Endothelial cell of umbilical vein (primary cell): ENCODE measurements at regions not wholly inside any gene's neighbourhood (a gene's known extent, or its start where the extent isn't known, plus 50 kb on each side); places are given as distances from the start of the nearest gene placed in this dataset.

Experiments
- BruUV-seq: library from RNA; stranded (reverse); fragments of 400-500 nt; replicated peaks from 2 replicates; lab custom pipeline; 2021; lab: Mats Ljungman, UMichigan
- CTCF ChIA-PET: fragments of 300-600, 350-600 bp; sonication (Branson Sonifier 250); formaldehyde crosslinking; loops from one replicate; lab custom pipeline; 2021; ENCODE audit warnings: antibody characterized with exemption, inconsistent platforms; lab: Charles Lee
- POLR2A ChIA-PET: fragments of 300-600, 350-600 bp; sonication (Branson Sonifier 250); formaldehyde crosslinking; loops from one replicate; lab custom pipeline; 2021; ENCODE audit warnings: antibody characterized with exemption, inconsistent platforms; lab: Charles Lee
- DNase-seq: peaks from one replicate; pipeline ENCODE4 v3.0.0-alpha.2; 2011; ENCODE audit warnings: low read depth, low spot score
- FAIRE-seq: peaks from 2 replicates; lab custom pipeline; 2011; peaks lifted over from hg19 to GRCh38; lab: Jason Lieb, UNC
- H2AFZ ChIP-seq: 2 replicates; pipeline ENCODE4 v1.6.0; 2012; ENCODE audit warnings: low read depth, low read length, control low read depth, inconsistent platforms
- H3K27ac ChIP-seq: 2 replicates; pipeline ENCODE4 v1.5.1; 2011; ENCODE audit warnings: low read depth, mild to moderate bottlenecking, control low read depth, low read length, moderate library complexity; ENCODE audit not compliant: insufficient read depth
- H3K27me3 ChIP-seq, 2 experiments: 2 replicates each; pipeline versions ENCODE4 v1.6.0 to v1.6.1; 2011; ENCODE audit warnings: low read length in 2 of 2, mixed read lengths in 1 of 2; ENCODE audit not compliant: control insufficient read depth in 2 of 2, insufficient read depth in 2 of 2
- H3K36me3 ChIP-seq, 2 experiments: 2 replicates in 1 of 2; 3 replicates in 1 of 2; pipeline ENCODE4 v1.5.1; 2011; ENCODE audit warnings: low read length in 2 of 2, mild to moderate bottlenecking in 1 of 2, moderate library complexity in 1 of 2; ENCODE audit not compliant: control insufficient read depth in 2 of 2, insufficient read depth in 2 of 2; ENCODE audit errors: extremely low read depth in 1 of 2
- H3K4me1 ChIP-seq: 3 replicates; pipeline ENCODE4 v1.5.1; 2011; ENCODE audit warnings: mild to moderate bottlenecking, low read length; ENCODE audit not compliant: control insufficient read depth, insufficient read depth; ENCODE audit errors: extremely low read depth
- H3K4me2 ChIP-seq: 2 replicates; pipeline ENCODE4 v1.6.1; 2011; ENCODE audit warnings: low read length, control low read depth, mixed read lengths; ENCODE audit not compliant: insufficient read depth
- H3K4me3 ChIP-seq, 3 experiments: fragments of 200-600 bp in 1 of 3; sonication (generic), shearing (Covaris generic) in 1 of 3; replicated peaks in 1 of 3; 2 replicates each; pipeline ENCODE4 v1.5.1; 2011 to 2016; ENCODE audit warnings: control low read depth in 3 of 3, low read length in 3 of 3, mild to moderate bottlenecking in 2 of 3, inconsistent platforms in 1 of 3, low read depth in 1 of 3, moderate library complexity in 1 of 3; ENCODE audit not compliant: insufficient read depth in 1 of 3
- H3K79me2 ChIP-seq: 2 replicates; pipeline ENCODE4 v1.6.0; 2012; ENCODE audit warnings: low read length, inconsistent platforms; ENCODE audit not compliant: control insufficient read depth, insufficient read depth
- H3K9ac ChIP-seq: replicated peaks from 2 replicates; pipeline ENCODE3; 2011; ENCODE audit warnings: low read length, control low read depth; ENCODE audit not compliant: insufficient read depth; ENCODE audit errors: extremely low read depth
- H3K9me1 ChIP-seq: replicated peaks from 3 replicates; pipeline ENCODE4 v1.6.0; 2011; ENCODE audit warnings: mild to moderate bottlenecking, low read length; ENCODE audit not compliant: control insufficient read depth, insufficient read depth; ENCODE audit errors: extremely low read depth
- H3K9me3 ChIP-seq: replicated peaks from 2 replicates; pipeline ENCODE4 v1.5.1; 2012; ENCODE audit warnings: low read length, inconsistent platforms; ENCODE audit not compliant: control insufficient read depth, insufficient read depth
- H4K20me1 ChIP-seq: replicated peaks from 2 replicates; pipeline ENCODE3; 2011; ENCODE audit warnings: mild to moderate bottlenecking, low read length; ENCODE audit not compliant: control insufficient read depth, insufficient read depth; ENCODE audit errors: extremely low read depth
- CTCF ChIP-seq, 2 donors: IDR thresholded peaks; 1 replicate in 1 of 2; 2 replicates in 1 of 2; pipeline ENCODE4 v1.5.1; 2011; ENCODE audit warnings: low read length in 2 of 2, mild to moderate bottlenecking in 2 of 2, moderate library complexity in 2 of 2, control low read depth in 1 of 2, inconsistent platforms in 1 of 2, low read depth in 1 of 2; ENCODE audit not compliant: insufficient read depth in 1 of 2; ENCODE audit errors: extremely low read depth in 1 of 2
- EZH2 ChIP-seq: IDR thresholded peaks from 2 replicates; pipeline ENCODE4 v1.6.1; 2012; ENCODE audit warnings: borderline replicate concordance, low read depth, mild to moderate bottlenecking, moderate library complexity, low read length, inconsistent platforms; ENCODE audit not compliant: severe bottlenecking
- FOS ChIP-seq: IDR thresholded peaks from 2 replicates; pipeline ENCODE4 v1.6.1; 2011; ENCODE audit warnings: mild to moderate bottlenecking, low read length, moderate library complexity, borderline replicate concordance; ENCODE audit not compliant: insufficient read depth
- GATA2 ChIP-seq: IDR thresholded peaks from 2 replicates; pipeline ENCODE4 v1.7.0; 2011; ENCODE audit warnings: low read depth, mild to moderate bottlenecking, moderate library complexity, mixed read lengths, low read length; ENCODE audit not compliant: insufficient read length, insufficient read depth
- JUN ChIP-seq: IDR thresholded peaks from 2 replicates; pipeline ENCODE4 v1.6.1; 2011; ENCODE audit warnings: borderline replicate concordance, low read depth; ENCODE audit not compliant: insufficient read length, insufficient read depth
- MAX ChIP-seq: IDR thresholded peaks from 2 replicates; pipeline ENCODE4 v1.6.1; 2011; ENCODE audit not compliant: insufficient read depth, insufficient read length
- MYC ChIP-seq: IDR thresholded peaks from one replicate; pipeline ENCODE4 v1.6.1; 2011; ENCODE audit warnings: mild to moderate bottlenecking, low read depth, low read length
- POLR2A ChIP-seq: IDR thresholded peaks from 2 replicates; pipeline ENCODE4 v1.6.1; 2012; ENCODE audit warnings: low read depth, mild to moderate bottlenecking, control low read depth, low read length
- dilution Hi-C: fragments of 300-500 bp; cut with MboI; formaldehyde crosslinking; loops from one replicate; pipeline ENCODE4 v1.15.0; 2019; ENCODE audit warnings: low sequenced_read_pairs; ENCODE audit not compliant: extremely low pct_ligation_motif_present
- intact Hi-C: fragments of 100-400 bp; cut with micrococcal nuclease; formaldehyde crosslinking; loops from one replicate; pipeline ENCODE4 v1.10.0; 2022

GRCh38 chr11:92492372-92492771 is 267.8 kb downstream of the FAT3 start:
- Histone ChIP-seq H3K9me3 (no peaks in the 10 kb centered on the region), H3K27ac (no peak overlapping the region), H3K4me3 (no peak overlapping the region), H3K4me2 (no peak overlapping the region), H3K27me3 (no peaks in the 10 kb centered on the region), H2AFZ (no peak overlapping the region), H3K9ac (no peak overlapping the region), H3K9me1 (no peaks in the 10 kb centered on the region), H3K4me1 (no peaks in the 10 kb centered on the region), H3K79me2 (no peaks in the 10 kb centered on the region), H3K36me3 (no peaks in the 10 kb centered on the region), H4K20me1 (no peaks in the 10 kb centered on the region)
- ChIA-PET POLR2A (no interaction called here), CTCF (no interaction called here)
- intact Hi-C loops (no loop called here), dilution Hi-C loops (no loop called here)
- TF ChIP-seq POLR2A (no peak), MAX (no peak), MYC (no peak), FOS (no peak), JUN (no peak)
- no peak for DNase-seq
- FAIRE-seq = no peak
- BruUV-seq = no TSS peak

GRCh38 chr11:92495107-92495793 is 270.6 kb downstream of the FAT3 start:
- Histone ChIP-seq H2AFZ (no peak overlapping the region), H3K4me2 (no peak overlapping the region), H3K27me3 (no peaks in the 10 kb centered on the region), H3K9ac (no peak overlapping the region), H3K27ac (no peak overlapping the region), H3K4me1 (no peaks in the 10 kb centered on the region), H3K36me3 (no peaks in the 10 kb centered on the region), H3K79me2 (no peaks in the 10 kb centered on the region), H3K9me1 (no peaks in the 10 kb centered on the region), H4K20me1 (no peaks in the 10 kb centered on the region), H3K4me3 (no peak overlapping the region), H3K9me3 (no peaks in the 10 kb centered on the region)
- dilution Hi-C loops (no loop called here), intact Hi-C loops (no loop called here)
- FAIRE-seq (no peak), DNase-seq (no peak)
- CTCF ChIA-PET = no interaction called here
- TF ChIP-seq GATA2 (no peak), CTCF (IDR thresholded peaks at IDR 0.05; ENCODE audit: extremely low read depth in 1 of 2, insufficient read depth in 1 of 2, low read depth in 1 of 2, low read length in 2 of 2) (no peak), EZH2 (no peak), MYC (no peak), MAX (no peak), JUN (no peak), FOS (no peak)
- BruUV-seq = no TSS peak
- POLR2A ChIA-PET = no interaction called here
